Lung microvascular endothelial cell (primary cell): ENCODE measurements at regions not wholly inside any gene's neighbourhood (a gene's known extent, or its start where the extent isn't known, plus 50 kb on each side); places are given as distances from the start of the nearest gene placed in this dataset.
"Not testable (repeated sequence)": the region's sequence is repeated elsewhere in the genome, so short reads cannot be mapped to it uniquely, and the experiment has no call there.

Experiments
- DNase-seq, 2 donors: peaks; one replicate each; pipeline versions ENCODE4 v3.0.0 to v3.0.0-alpha.2; 2010; ENCODE audit warnings: low read depth in 2 of 2

DNA sequence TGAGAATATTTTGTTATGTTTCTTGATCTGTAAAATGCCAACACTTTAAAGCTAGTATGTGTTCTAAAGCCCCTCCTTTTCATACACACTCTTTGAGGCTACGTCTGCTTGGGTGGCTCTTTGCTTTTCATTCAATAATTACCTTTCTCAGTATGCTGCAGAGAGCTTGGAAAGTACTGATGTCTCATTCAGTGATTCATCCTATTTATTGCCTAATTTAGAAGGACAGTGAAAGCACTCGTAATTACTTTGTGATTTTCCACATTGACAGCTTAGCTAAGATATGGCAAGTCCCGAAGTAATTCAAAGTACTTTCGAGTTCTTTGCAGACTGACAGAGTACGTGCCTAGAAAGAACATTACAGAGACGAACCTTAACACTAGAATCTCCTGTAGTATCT is 57.2 kb downstream of the BMP15 start:
- no peak for DNase-seq

DNA sequence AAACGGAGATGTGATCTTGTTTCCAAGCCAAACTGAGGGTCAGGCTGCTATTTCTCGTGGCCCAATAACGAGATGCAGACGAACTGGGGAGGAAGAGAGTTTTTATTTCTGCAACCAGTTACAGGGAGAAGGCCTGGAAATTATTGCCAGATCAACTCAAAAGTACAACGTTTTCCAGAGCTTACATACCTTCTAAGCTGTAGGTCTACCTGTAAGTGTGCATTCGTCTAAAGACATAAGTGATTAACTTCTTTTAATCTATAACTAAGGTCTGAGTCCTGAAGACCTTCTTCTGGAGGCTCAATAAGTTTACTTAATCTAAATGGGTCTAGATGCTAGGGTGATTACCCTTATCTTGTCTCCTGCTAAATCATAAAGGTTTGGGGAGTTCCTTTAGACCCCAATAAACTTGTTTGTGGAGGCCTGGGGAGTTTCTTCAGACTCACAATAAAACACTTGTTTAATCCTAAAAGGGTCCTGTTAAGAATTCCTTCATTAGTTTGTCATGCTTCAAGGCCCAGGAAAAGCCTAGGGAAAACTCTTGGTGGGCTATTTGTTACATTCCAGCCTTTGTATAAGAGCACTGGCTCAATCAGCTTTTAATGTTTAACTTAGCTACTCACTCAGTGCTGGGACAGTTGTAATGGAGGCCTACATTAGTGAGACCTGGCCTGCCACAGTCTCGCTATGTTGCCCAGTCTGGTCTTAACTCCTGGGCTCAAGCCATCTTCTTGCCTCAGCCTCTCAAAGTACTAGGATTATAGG is 58.5 kb downstream of the BMP15 start:
- not testable (repeated sequence) for DNase-seq

DNA sequence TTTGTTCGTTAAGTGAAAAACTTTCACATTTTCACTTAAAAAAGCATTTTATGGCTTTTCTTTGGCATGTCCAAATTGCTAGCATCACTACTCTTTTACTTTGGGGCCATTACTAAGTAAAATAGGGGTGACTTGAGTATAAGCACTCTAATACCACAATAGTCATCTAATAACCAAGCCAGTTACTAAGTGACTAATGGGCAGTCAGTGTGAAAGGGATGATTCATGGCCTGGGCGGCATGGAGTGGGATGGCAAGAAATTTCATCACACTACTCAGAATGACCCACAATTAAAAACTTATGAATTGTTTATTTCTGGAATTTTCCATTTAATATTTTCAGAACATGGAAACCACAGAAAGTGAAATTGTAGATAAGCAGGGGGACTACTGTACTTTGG is 60.9 kb downstream of the BMP15 start:
- peak in 1 of 2 donors; percentile 2 for DNase-seq

GRCh38 chrX:50973199-50973598 is 62.7 kb downstream of the BMP15 start:
- no peak for DNase-seq

DNA sequence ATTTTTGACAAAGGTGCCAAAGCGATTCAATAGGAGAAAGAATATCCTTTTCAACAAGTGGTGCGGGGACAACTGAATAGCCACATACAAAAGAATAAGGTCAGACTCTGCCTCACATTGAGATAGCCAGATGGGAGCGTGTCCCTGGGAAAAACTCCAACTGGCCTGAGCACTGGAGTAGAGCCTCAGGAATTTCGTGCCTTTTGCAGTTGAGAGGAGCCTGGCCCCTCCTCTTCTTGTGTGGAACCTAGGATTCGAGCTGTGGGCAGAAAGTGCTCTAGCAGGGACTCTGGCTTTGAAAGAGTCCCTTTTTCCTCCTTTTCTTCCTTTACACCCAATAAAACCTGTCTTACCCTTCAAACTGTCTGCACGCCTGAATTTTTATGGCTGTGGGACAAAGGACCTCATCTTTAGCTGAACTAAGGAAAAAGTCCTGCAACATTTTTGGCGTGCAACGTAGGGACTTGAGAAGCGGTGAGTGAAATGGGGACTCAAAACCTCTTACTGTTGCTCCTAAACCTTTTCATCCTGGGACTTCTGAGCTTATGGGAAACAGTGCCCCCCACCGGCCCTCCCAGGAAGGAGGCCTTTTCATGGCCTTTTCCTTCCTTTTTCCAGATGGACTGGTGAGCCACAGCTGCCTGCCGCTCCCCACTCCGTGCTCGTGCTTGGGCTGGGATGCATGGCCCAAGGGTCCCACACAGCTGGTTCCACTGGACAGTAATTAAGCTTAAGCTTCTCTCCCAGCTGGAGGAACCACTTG is 68.6 kb downstream of the BMP15 start:
- DNase-seq, result no peak

GRCh38 chrX:50980251-50980650 is 69.7 kb downstream of the BMP15 start:
- DNase-seq, result no peak

GRCh38 chrX:50988649-50989048 is 78.1 kb downstream of the BMP15 start:
- peak; percentile 45 to 58 for DNase-seq

- no peak for DNase-seq
Observed at GRCh38 chrX:50996930-50997329, 86.4 kb downstream of the BMP15 start.

GRCh38 chrX:51000384-51000783 is 89.8 kb downstream of the BMP15 start:
- DNase-seq, result not testable (repeated sequence)

DNA sequence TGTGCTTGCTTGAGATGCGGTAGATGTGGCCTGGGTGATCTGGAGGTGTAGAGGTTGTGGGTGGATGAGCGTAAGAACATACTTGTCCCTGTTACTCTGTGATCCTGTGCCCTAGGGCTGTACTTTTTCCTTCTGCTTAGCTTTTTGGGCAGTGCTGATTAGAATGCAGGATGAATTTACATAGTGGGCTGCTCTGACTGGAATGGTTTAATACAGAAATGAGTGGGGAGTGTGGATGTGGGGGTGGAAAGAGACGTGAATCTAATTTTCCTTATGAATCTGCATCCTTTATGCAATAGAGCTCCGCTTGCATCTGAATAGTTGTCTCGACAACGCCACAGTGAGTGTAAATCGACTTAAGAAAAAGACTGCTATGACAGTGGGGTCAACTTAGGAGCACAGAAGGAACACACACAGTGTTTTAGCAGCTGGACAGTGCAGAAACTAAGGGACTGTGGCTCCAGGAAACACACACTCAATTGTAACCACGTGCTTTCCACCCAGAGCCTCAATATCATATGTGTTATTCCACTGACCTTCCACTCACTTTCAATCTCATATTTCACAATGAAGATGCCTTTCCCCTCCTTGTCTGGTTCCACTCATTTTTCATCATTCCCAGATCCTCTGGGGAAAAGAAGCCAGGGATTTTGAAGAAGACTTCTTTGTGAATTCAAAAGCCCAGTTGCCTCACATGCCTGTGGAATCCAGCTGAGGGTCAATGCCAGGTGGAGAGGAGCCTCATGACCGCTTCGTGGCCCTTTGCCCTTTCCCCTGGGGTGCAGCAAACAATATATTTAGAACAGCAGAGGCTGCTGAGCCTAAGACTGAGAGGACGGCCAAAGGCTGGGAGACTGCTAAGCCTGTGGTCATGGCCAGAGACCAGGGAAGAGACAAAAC is 91.4 kb downstream of the BMP15 start:
- DNase-seq, result not testable (repeated sequence)

- DNase-seq, result no peak
Observed at GRCh38 chrX:51006064-51006463, 95.5 kb downstream of the BMP15 start.

DNA sequence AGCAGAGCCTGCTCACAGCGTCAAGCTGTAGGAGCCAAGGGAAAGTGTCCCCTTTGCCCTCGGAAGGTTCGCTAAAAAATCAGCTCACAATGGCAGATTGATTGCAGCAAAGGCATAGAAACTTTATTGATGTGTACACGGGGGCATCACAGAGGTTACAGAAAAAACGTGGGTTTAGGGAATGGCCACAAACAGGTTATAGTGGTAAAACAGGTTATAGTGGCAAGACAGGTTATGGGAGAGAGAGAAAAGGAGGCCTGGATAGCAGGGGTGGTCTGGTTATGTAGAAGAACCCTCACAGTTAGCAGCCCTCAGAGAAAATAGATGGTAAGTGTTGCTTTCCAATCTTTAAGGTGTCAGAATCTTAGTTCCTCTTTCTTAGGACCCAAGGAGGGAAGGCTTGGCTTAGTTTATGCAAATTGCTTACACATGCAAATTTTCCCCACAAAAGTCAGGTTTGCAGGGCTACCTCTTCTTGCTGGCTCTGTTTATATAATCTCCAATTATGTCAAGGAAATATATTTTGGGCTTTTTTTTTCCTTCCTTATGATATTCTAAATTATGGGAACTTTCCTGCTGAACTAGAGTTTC is 113.7 kb downstream of the BMP15 start:
- no peak for DNase-seq

DNA sequence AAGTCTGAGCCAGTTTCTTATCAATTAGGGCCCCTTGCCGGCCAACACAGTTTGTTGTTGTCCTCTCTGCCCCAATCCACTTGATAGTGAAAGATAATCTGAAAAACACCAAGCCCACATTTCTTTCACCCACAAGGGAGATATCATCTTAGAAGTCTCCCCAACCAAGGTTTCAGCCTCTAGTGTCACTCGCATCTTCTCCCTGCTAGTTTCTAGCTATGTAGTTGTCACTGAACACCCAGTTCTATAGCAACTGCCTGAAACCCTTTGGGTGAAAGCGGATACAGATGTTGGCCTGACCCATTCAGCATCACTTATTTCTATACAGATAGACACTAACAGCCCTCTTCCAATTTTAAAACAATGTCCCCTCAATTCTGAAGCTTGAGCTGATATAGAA is 116.3 kb downstream of the BMP15 start:
- no peak for DNase-seq

- DNase-seq, result no peak
Observed at GRCh38 chrX:51035746-51036145, 125.2 kb downstream of the BMP15 start.

- no peak for DNase-seq
Observed at GRCh38 chrX:51047950-51048349, 137.4 kb downstream of the BMP15 start.

DNA sequence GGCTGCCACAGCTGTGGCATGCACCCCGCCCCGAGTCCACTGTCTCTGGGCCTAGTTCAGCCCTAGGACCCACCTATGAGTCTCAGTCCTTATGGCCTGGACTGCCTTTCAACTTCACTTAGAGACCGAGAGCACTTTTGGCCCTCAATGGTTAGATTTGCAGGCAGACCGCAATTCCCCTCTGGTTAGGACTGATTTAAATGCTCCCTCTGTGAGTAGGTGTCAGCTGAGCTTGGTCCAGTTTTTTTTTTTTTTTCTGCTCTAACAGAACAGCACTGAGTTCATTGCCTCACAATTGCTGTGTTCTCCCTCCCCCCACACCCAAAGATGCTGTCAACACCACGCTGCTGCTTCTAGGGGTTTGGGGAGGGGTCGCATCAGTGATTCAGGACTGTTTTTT is 143.2 kb downstream of the BMP15 start:
- DNase-seq, result no peak

DNA sequence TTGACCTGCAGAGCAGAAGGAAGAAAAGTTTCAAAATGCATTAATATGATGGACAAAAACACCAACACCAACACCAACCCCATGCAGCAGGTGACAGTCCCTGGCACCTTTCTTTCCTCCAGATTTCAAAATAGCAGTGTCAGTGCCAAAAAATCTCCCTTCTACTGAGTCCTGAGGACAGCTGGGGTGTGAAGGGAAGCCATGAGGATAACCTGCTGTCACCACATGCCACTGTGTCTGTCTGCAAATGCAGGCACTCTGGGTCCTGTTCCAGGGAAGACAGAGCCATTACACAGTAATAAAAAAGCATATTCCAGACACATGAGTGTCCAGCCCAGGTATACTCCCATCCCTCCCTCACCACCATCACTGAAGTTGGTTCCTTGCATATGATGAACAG is 187.5 kb downstream of the BMP15 start:
- DNase-seq, result no peak

- DNase-seq, result not testable (repeated sequence)
Observed at GRCh38 chrX:51119058-51119926, 208.8 kb downstream of the BMP15 start.

DNA sequence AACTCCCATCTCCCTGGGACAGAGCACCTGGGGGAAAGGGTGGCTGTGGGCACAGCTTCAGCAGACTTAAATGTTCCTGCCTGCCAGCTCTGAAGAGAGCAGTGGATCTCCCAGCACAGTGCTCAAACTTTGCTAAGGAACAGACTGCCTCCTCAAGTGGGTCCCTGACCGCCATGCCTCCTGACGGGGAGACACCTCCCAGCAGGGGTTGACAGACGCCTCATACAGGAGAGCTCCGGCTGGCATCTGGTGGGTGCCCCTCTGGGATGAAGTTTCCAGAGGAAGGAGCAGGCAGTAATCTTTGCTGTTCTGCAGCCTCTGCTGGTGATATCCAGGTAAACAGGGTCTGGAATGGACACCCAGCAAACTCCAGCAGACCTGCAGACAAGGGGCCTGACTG is 206.9 kb upstream of the NUDT10 start:
- not testable (repeated sequence) for DNase-seq

DNA sequence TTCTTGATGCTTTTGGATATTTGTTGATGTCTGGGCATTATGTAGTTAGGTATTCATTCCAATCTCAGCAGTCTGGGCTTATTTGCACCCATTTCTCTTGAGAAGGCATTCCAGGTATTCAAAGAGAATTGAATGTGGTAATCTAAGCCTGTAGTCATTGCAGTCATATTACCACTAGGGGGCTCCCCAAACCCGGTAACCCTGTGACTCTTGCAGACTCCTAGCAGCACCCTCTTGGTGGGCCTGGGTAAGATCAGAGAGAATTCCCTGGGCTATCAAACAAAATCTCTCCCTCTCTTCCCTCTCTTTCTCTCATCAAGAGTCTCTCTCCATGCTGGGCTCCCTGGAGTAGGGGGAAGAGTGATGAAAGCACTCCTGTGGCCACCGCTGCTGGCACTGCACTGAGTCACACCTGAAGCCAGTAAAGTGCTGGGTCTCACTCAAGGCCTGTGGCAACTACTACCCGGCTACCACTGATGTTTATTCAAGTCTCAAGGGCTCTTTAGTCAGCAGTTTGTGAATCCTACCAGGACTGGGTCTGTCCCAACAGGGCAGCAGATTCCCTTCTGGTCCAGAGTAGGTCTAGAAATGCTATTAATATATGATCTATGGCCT is 187.7 kb upstream of the NUDT10 start:
- peak; percentile 40 to 48 for DNase-seq
